Stimulated activated CD4-positive, alpha-beta T cell treated with anti-CD3 and anti-CD28 coated beads, Interleukin-15, amount 100 ng/mL, for 1 hour (primary cell): ENCODE measurements at regions not wholly inside any gene's neighbourhood (a gene's known extent, or its start where the extent isn't known, plus 50 kb on each side); places are given as distances from the start of the nearest gene placed in this dataset.

Source experiments
- DNase-seq, 2 donors: peaks; one replicate each; pipeline ENCODE4 v3.0.0-alpha.2; 2020; ENCODE audit warnings: low read depth in 1 of 2, low spot score in 1 of 2

- DNase-seq, result no peak
These were observed 149.9 kb downstream of the SHQ1 start for GRCh38 chr3:72698154-72698917.

GRCh38 chr3:72697717-72698116 lies 150.5 kb downstream of the SHQ1 start:
- DNase-seq, result no peak

GRCh38 chr3:72696815-72697214 lies 151.4 kb downstream of the SHQ1 start:
- no peak for DNase-seq

- DNase-seq, result no peak
These were observed 153.8 kb downstream of the SHQ1 start for GRCh38 chr3:72694398-72694797.

GRCh38 chr3:72692990-72693389 lies 155.3 kb downstream of the SHQ1 start:
- no peak for DNase-seq

- DNase-seq, result no peak
These were observed 157.6 kb downstream of the SHQ1 start for GRCh38 chr3:72690629-72691028.

GRCh38 chr3:72682936-72683452 lies 165.3 kb downstream of the SHQ1 start:
- no peak for DNase-seq

GRCh38 chr3:72681598-72681997 lies 166.6 kb downstream of the SHQ1 start:
- no peak for DNase-seq

- DNase-seq, result no peak
These were observed 167.5 kb downstream of the SHQ1 start for GRCh38 chr3:72680766-72681165.

GRCh38 chr3:72679540-72680198 lies 168.6 kb downstream of the SHQ1 start:
- DNase-seq, result no peak

- DNase-seq, result no peak
These were observed 169.4 kb downstream of the SHQ1 start for GRCh38 chr3:72678867-72679266.

- DNase-seq, result no peak
These were observed 169.9 kb downstream of the SHQ1 start for GRCh38 chr3:72678380-72678779.

GRCh38 chr3:72675243-72675642 lies 173.0 kb downstream of the SHQ1 start:
- no peak for DNase-seq

GRCh38 chr3:72673011-72673771 lies 175.1 kb downstream of the SHQ1 start:
- DNase-seq, result no peak

GRCh38 chr3:72669224-72669623 lies 179.0 kb downstream of the SHQ1 start:
- DNase-seq, result no peak

- DNase-seq, result no peak
These were observed 181.8 kb downstream of the SHQ1 start for GRCh38 chr3:72666447-72666755.

GRCh38 chr3:72665701-72666446 lies 182.4 kb downstream of the SHQ1 start:
- peak in 1 of 2 donors; percentile 30 for DNase-seq

GRCh38 chr3:72665103-72665502 lies 183.1 kb downstream of the SHQ1 start:
- no peak for DNase-seq

- no peak for DNase-seq
These were observed 183.9 kb downstream of the SHQ1 start for GRCh38 chr3:72664184-72664975.

GRCh38 chr3:72663429-72663828 lies 184.8 kb downstream of the SHQ1 start:
- DNase-seq, result no peak

- DNase-seq, result no peak
These were observed 187.2 kb downstream of the SHQ1 start for GRCh38 chr3:72661115-72661457.
